Caco-2 (cell line): ENCODE measurements at regions not wholly inside any gene's neighbourhood (a gene's known extent, or its start where the extent isn't known, plus 50 kb on each side); places are given as distances from the start of the nearest gene placed in this dataset.

ENCODE experiments used
- BruUV-seq: library from RNA; stranded (reverse); fragments of 400-500 nt; replicated peaks from 2 replicates; lab custom pipeline; 2021; lab: Mats Ljungman, UMichigan
- CTCF ChIA-PET: fragments of 300-600 bp; sonication (Branson Sonifier 250); formaldehyde crosslinking; loops from one replicate; lab custom pipeline; 2022; ENCODE audit warnings: antibody characterized with exemption; lab: Charles Lee
- POLR2A ChIA-PET: fragments of 300-600 bp; sonication (Branson Sonifier 250); formaldehyde crosslinking; loops from one replicate; lab custom pipeline; 2022; ENCODE audit warnings: antibody characterized with exemption; lab: Charles Lee
- DNase-seq, 2 experiments: peaks; one replicate each; pipeline versions ENCODE4 v3.0.0 to v3.0.0-alpha.2; 2020 to 2022
- H3K27me3 ChIP-seq: replicated peaks from 2 replicates; pipeline ENCODE4 v1.6.0; 2011; ENCODE audit warnings: low read length; ENCODE audit not compliant: control insufficient read depth, insufficient read depth
- H3K36me3 ChIP-seq: 2 replicates; pipeline ENCODE4 v1.5.1; 2011; ENCODE audit warnings: low read length; ENCODE audit not compliant: control insufficient read depth, insufficient read depth
- H3K4me1 ChIP-seq: fragments of 250-450 bp; sonication (Bioruptor Pico); 2 replicates; pipeline ENCODE4 v1.5.1; 2020; ENCODE audit warnings: mild to moderate bottlenecking
- H3K4me3 ChIP-seq: 2 replicates; pipeline ENCODE4 v1.5.1; 2011; ENCODE audit warnings: low read depth, mild to moderate bottlenecking, control low read depth, low read length
- H3K9me3 ChIP-seq: fragments of 250-450 bp; sonication (Bioruptor Pico); 2 replicates; pipeline ENCODE4 v1.5.1; 2020; ENCODE audit warnings: mild to moderate bottlenecking, moderate library complexity
- H3K27ac Mint-ChIP-seq: one replicate; pipeline ENCODE4 v1.8.0; 2022; ENCODE audit warnings: mixed read lengths; ENCODE audit not compliant: unreplicated experiment
- H3K27me3 Mint-ChIP-seq: one replicate; pipeline ENCODE4 v1.8.0; 2022; ENCODE audit warnings: mixed read lengths; ENCODE audit not compliant: insufficient read depth, unreplicated experiment
- H3K36me3 Mint-ChIP-seq: one replicate; pipeline ENCODE4 v1.8.0; 2022; ENCODE audit warnings: mild to moderate bottlenecking, mixed read lengths; ENCODE audit not compliant: insufficient read depth, unreplicated experiment
- H3K4me1 Mint-ChIP-seq: one replicate; pipeline ENCODE4 v1.8.0; 2022; ENCODE audit warnings: low read depth, mixed read lengths; ENCODE audit not compliant: unreplicated experiment
- H3K4me3 Mint-ChIP-seq: one replicate; pipeline ENCODE4 v1.8.0; 2022; ENCODE audit warnings: mild to moderate bottlenecking, moderate library complexity, mixed read lengths; ENCODE audit not compliant: unreplicated experiment
- H3K9me3 Mint-ChIP-seq: one replicate; pipeline ENCODE4 v1.8.0; 2022; ENCODE audit warnings: mixed read lengths; ENCODE audit not compliant: unreplicated experiment
- intact Hi-C: fragments of 100-400 bp; cut with micrococcal nuclease; formaldehyde crosslinking; loops from one replicate; pipeline ENCODE4 v1.10.0; 2022; ENCODE audit not compliant: unreplicated experiment
- TF ChIP-seq, protein P1 (sequence below), 2 experiments: fragments of 200-600 bp in 1 of 2; IDR thresholded peaks; 1 replicate in 1 of 2; 2 replicates in 1 of 2; pipeline versions ENCODE4 v1.5.1 to v1.8.0; 2011 to 2022; ENCODE audit warnings: antibody characterized with exemption in 1 of 2, control low read depth in 1 of 2, inconsistent platforms in 1 of 2, low read depth in 1 of 2, low read length in 1 of 2, mild to moderate bottlenecking in 1 of 2, moderate library complexity in 1 of 2; ENCODE audit not compliant: insufficient read depth in 1 of 2, severe bottlenecking in 1 of 2, unreplicated experiment in 1 of 2

DNA sequence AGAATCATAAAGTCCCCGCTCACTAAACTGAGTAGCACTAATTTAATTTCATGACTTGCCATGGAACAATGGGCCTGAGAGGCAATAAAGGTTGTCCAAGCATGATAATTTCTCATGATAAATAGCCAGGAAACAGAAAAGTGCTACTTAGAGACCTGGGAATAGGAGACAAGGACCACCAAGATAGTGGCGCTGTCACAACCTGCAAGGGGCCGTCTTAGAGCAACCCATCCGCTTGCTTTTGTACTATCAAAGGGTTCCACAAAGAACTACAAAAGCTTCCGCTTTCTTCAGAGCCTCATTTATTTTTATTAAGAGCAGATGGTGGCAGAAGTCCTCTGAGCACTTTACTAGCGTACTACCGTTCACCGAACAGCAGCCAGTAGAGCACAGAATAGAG is 421.7 kb upstream of the GRM7 start:
- CTCF ChIA-PET, result no interaction called here
- POLR2A ChIA-PET, result no interaction called here
- Mint-ChIP-seq H3K27me3 (no peaks in the 10 kb centered on the region), H3K36me3 (no peaks in the 10 kb centered on the region), H3K9me3 (no peaks in the 10 kb centered on the region), H3K4me3 (no peak overlapping the region), H3K4me1 (no peaks in the 10 kb centered on the region), H3K27ac (no peak overlapping the region)
- TF ChIP-seq, protein P1, sequence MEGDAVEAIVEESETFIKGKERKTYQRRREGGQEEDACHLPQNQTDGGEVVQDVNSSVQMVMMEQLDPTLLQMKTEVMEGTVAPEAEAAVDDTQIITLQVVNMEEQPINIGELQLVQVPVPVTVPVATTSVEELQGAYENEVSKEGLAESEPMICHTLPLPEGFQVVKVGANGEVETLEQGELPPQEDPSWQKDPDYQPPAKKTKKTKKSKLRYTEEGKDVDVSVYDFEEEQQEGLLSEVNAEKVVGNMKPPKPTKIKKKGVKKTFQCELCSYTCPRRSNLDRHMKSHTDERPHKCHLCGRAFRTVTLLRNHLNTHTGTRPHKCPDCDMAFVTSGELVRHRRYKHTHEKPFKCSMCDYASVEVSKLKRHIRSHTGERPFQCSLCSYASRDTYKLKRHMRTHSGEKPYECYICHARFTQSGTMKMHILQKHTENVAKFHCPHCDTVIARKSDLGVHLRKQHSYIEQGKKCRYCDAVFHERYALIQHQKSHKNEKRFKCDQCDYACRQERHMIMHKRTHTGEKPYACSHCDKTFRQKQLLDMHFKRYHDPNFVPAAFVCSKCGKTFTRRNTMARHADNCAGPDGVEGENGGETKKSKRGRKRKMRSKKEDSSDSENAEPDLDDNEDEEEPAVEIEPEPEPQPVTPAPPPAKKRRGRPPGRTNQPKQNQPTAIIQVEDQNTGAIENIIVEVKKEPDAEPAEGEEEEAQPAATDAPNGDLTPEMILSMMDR (IDR thresholded peaks at IDR 0.05; ENCODE audit: insufficient read depth in 1 of 2, low read depth in 1 of 2, low read length in 1 of 2, severe bottlenecking in 1 of 2, unreplicated experiment in 1 of 2), result no peak
- no peaks in the 10 kb centered on the region for H3K9me3 ChIP-seq
- DNase-seq, result no peak
- no peaks in the 10 kb centered on the region for H3K27me3 ChIP-seq
- intact Hi-C loops, result no loop called here
- no peak overlapping the region for H3K4me3 ChIP-seq
- H3K36me3 ChIP-seq, result no peaks in the 10 kb centered on the region
- BruUV-seq, result no TSS peak
- H3K4me1 ChIP-seq, result no peaks in the 10 kb centered on the region

DNA sequence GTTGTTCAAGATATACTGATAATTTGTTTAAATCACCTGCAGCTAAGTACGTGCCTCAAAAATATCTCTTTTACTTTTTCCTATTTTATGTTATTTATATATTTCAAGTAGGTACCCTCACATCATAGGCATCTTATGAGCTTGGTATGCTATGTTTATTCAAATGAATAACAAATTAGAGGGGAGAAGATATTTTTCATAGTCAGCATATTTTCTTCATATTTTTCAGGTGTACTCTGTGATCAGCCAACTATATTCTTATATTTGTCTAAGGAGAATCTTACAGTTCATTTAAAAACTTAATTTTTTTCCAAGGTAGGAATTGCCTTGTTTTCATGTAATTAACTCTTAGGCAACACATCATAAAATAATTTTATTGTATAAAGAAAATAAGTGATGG is 421.1 kb upstream of the GRM7 start:
- Mint-ChIP-seq H3K36me3 (no peaks in the 10 kb centered on the region), H3K4me3 (no peak overlapping the region), H3K27me3 (no peaks in the 10 kb centered on the region), H3K9me3 (no peaks in the 10 kb centered on the region), H3K4me1 (no peaks in the 10 kb centered on the region), H3K27ac (no peak overlapping the region)
- TF ChIP-seq, protein P1 (IDR thresholded peaks at IDR 0.05; ENCODE audit: insufficient read depth in 1 of 2, low read depth in 1 of 2, low read length in 1 of 2, severe bottlenecking in 1 of 2, unreplicated experiment in 1 of 2), result no peak
- Histone ChIP-seq H3K4me3 (no peak overlapping the region), H3K27me3 (no peaks in the 10 kb centered on the region), H3K4me1 (no peaks in the 10 kb centered on the region), H3K9me3 (no peaks in the 10 kb centered on the region), H3K36me3 (no peaks in the 10 kb centered on the region)
- POLR2A ChIA-PET, result no interaction called here
- BruUV-seq, result no TSS peak
- no peak for DNase-seq
- intact Hi-C loops, result no loop called here
- CTCF ChIA-PET, result no interaction called here

DNA sequence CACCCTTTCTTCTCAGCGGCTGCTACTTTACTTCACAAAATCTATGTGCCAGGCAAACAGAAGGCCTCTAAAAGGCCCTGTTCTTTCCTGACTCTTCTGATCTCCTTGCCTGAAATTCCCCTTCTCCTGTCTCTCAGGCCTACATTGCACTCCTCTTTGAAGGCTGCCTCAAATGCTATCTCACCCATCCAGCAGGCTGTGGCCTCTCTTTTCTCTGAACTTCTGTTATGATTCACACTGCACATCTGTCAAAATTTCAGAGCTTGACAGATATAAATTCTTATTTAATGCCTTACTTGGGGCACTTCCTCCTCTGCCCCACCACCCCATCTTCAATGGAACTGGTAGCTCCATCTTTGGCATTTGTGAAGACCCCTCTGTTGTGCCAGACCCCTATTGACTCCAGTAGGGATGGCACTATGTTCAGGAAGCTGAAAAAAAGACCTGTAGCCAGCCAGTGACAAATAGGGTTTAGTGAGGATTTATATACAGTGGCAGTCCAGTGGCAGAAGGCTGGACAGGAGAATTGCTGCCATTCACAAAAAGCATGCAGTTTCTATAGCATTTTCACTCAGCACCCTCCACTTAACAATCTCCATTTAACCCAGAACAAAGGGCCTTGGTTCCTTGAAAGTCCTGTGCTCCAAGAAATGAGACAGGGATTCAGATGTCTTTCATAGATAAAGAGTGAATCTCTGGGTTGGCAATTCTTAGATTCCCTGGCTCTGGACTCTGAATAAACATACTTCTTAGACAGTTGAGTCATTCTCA is 415.8 kb upstream of the GRM7 start:
- Histone ChIP-seq H3K4me3 (no peak overlapping the region), H3K27me3 (no peaks in the 10 kb centered on the region), H3K9me3 (no peaks in the 10 kb centered on the region), H3K4me1 (no peaks in the 10 kb centered on the region), H3K36me3 (no peaks in the 10 kb centered on the region)
- BruUV-seq, result no TSS peak
- intact Hi-C loops, result no loop called here
- CTCF ChIA-PET, result no interaction called here
- TF ChIP-seq, protein P1 (IDR thresholded peaks at IDR 0.05; ENCODE audit: insufficient read depth in 1 of 2, low read depth in 1 of 2, low read length in 1 of 2, severe bottlenecking in 1 of 2, unreplicated experiment in 1 of 2), result no peak
- Mint-ChIP-seq H3K9me3 (no peaks in the 10 kb centered on the region), H3K36me3 (no peaks in the 10 kb centered on the region), H3K4me3 (no peak overlapping the region), H3K27ac (no peak overlapping the region), H3K4me1 (no peaks in the 10 kb centered on the region), H3K27me3 (peaks cover 3% of the 10 kb centered on the region)
- DNase-seq, result no peak
- POLR2A ChIA-PET, result no interaction called here
